Liver (tissue), 8 donors: ENCODE measurements at regions not wholly inside any gene's neighbourhood (a gene's known extent, or its start where the extent isn't known, plus 50 kb on each side); places are given as distances from the start of the nearest gene placed in this dataset.

Source experiments
- DNase-seq: peaks from one replicate; pipeline ENCODE4 v3.0.0-alpha.2; 2017; ENCODE audit warnings: low spot score
- H3K27ac ChIP-seq, 2 donors: one replicate each; pipeline ENCODE4 v1.7.0; 2013; ENCODE audit warnings: inconsistent platforms in 2 of 2, low read length in 2 of 2, control low read depth in 1 of 2, low read depth in 1 of 2, mild to moderate bottlenecking in 1 of 2
- H3K27me3 ChIP-seq, 4 donors: one replicate each; pipeline versions ENCODE4 v1.6.1 to v1.7.0; 2013; ENCODE audit warnings: low read length in 3 of 4, inconsistent platforms in 1 of 4, mild to moderate bottlenecking in 1 of 4, moderate library complexity in 1 of 4; ENCODE audit not compliant: control insufficient read depth in 4 of 4, insufficient read depth in 4 of 4
- H3K36me3 ChIP-seq, 4 donors: one replicate each; pipeline versions ENCODE4 v1.6.1 to v1.7.0; 2013; ENCODE audit warnings: low read length in 3 of 4, mild to moderate bottlenecking in 3 of 4, low read depth in 1 of 4, moderate library complexity in 1 of 4; ENCODE audit not compliant: control insufficient read depth in 4 of 4, insufficient read depth in 3 of 4
- H3K4me1 ChIP-seq, 4 donors: one replicate each; pipeline versions ENCODE4 v1.6.1 to v1.7.0; 2013; ENCODE audit warnings: low read length in 3 of 4, mild to moderate bottlenecking in 3 of 4, moderate library complexity in 1 of 4; ENCODE audit not compliant: control insufficient read depth in 4 of 4, insufficient read depth in 4 of 4
- H3K4me3 ChIP-seq, 3 donors: one replicate each; pipeline versions ENCODE4 v1.6.1 to v1.7.0; 2013; ENCODE audit warnings: low read length in 3 of 3, control low read depth in 1 of 3, low read depth in 1 of 3, mild to moderate bottlenecking in 1 of 3
- H3K9ac ChIP-seq, 2 donors: one replicate each; pipeline ENCODE4 v1.7.0; 2013; ENCODE audit warnings: low read length in 2 of 2, mild to moderate bottlenecking in 2 of 2, moderate library complexity in 2 of 2, control low read depth in 1 of 2, low read depth in 1 of 2
- H3K9me3 ChIP-seq, 4 donors: one replicate each; pipeline versions ENCODE4 v1.6.1 to v1.7.0; 2013; ENCODE audit warnings: low read length in 3 of 4; ENCODE audit not compliant: control insufficient read depth in 4 of 4
- ATF3 ChIP-seq: IDR thresholded peaks from 2 replicates; pipeline ENCODE4 v1.6.1; 2016; ENCODE audit warnings: antibody characterized with exemption
- EGR1 ChIP-seq, 2 donors: IDR thresholded peaks; 2 replicates each; pipeline ENCODE4 v1.6.1; 2016 to 2018; ENCODE audit warnings: antibody characterized with exemption in 2 of 2, low read depth in 2 of 2
- FOXA1 ChIP-seq: IDR thresholded peaks from 2 replicates; pipeline ENCODE4 v1.6.1; 2016; ENCODE audit warnings: antibody characterized with exemption
- FOXA2 ChIP-seq: IDR thresholded peaks from 2 replicates; pipeline ENCODE4 v1.6.1; 2016; ENCODE audit warnings: antibody characterized with exemption
- GABPA ChIP-seq, 2 donors: IDR thresholded peaks in 1 of 2; conservative IDR thresholded peaks in 1 of 2; 2 replicates each; pipeline ENCODE4 v1.6.1; 2016; ENCODE audit warnings: antibody characterized with exemption in 2 of 2, mild to moderate bottlenecking in 1 of 2, moderate library complexity in 1 of 2
- HNF4A ChIP-seq, 2 donors: conservative IDR thresholded peaks; 2 replicates each; pipeline ENCODE4 v1.6.1; 2016; ENCODE audit warnings: antibody characterized with exemption in 2 of 2, mild to moderate bottlenecking in 2 of 2
- HNF4G ChIP-seq: IDR thresholded peaks from 2 replicates; pipeline ENCODE4 v1.6.1; 2016; ENCODE audit warnings: antibody characterized with exemption
- JUND ChIP-seq, 2 donors: IDR thresholded peaks; 2 replicates each; pipeline ENCODE4 v1.6.1; 2016; ENCODE audit warnings: antibody characterized with exemption in 2 of 2
- MAX ChIP-seq: IDR thresholded peaks from 2 replicates; pipeline ENCODE4 v1.6.1; 2016; ENCODE audit warnings: antibody characterized with exemption
- NR2F2 ChIP-seq: IDR thresholded peaks from 2 replicates; pipeline ENCODE4 v1.6.1; 2016; ENCODE audit warnings: antibody characterized with exemption
- RAD21 ChIP-seq, 2 donors: IDR thresholded peaks; 2 replicates each; pipeline ENCODE4 v1.6.1; 2016; ENCODE audit warnings: antibody characterized with exemption in 2 of 2, mild to moderate bottlenecking in 2 of 2
- RXRA ChIP-seq, 2 donors: IDR thresholded peaks; 2 replicates each; pipeline ENCODE4 v1.6.1; 2017 to 2018; ENCODE audit warnings: antibody characterized with exemption in 2 of 2, mild to moderate bottlenecking in 1 of 2
- SP1 ChIP-seq: IDR thresholded peaks from 2 replicates; pipeline ENCODE4 v1.6.1; 2018; ENCODE audit warnings: antibody characterized with exemption, mild to moderate bottlenecking
- TAF1 ChIP-seq: conservative IDR thresholded peaks from 2 replicates; pipeline ENCODE4 v1.6.1; 2016; ENCODE audit warnings: antibody characterized with exemption, mild to moderate bottlenecking
- YY1 ChIP-seq: IDR thresholded peaks from 2 replicates; pipeline ENCODE4 v1.6.1; 2016; ENCODE audit warnings: antibody characterized with exemption, mild to moderate bottlenecking
- ZBTB33 ChIP-seq: IDR thresholded peaks from 2 replicates; pipeline ENCODE4 v1.6.1; 2016; ENCODE audit warnings: antibody characterized with exemption
- WGBS: extraction: QIAGEN DNeasy Blood & Tissue Kit; methylation state at CpG from one replicate; pipeline ENCODE4 v1.1.7; 2013; 5-methylcytosine and 5-hydroxymethylcytosine counted together
- TF ChIP-seq, protein P1 (sequence below): fragments of 150-350 bp; IDR thresholded peaks from 2 replicates; pipeline ENCODE4 v1.5.1; 2017; ENCODE audit warnings: improper control_type of control experiment, low read depth, low read length; ENCODE audit not compliant: missing input control
- TF ChIP-seq, protein P2 (sequence below): IDR thresholded peaks from 2 replicates; pipeline ENCODE4 v1.6.1; 2016; ENCODE audit warnings: antibody characterized with exemption, mild to moderate bottlenecking
- donor health status: healthy.
- donor health status: healthy.
- donor health status: healthy.
- donor health status: healthy.
- donor health status: healthy.

GRCh38 chr9:6152788-6153187 lies 62.8 kb upstream of the IL33 start:
- H3K36me3 ChIP-seq: no peaks in the 10 kb centered on the region
- no peak overlapping the region for H3K9ac ChIP-seq
- peaks cover 0 to 3% (median 0%) of the 10 kb centered on the region in 4 donors for H3K9me3 ChIP-seq
- no peak overlapping the region for H3K27ac ChIP-seq
- WGBS: 80% methylated on average over 4 of the region's 4 CpGs
- TF ChIP-seq TAF1 (no peak), RXRA (IDR thresholded peaks at IDR 0.05) (no peak), HNF4A (conservative IDR thresholded peaks at IDR 0.05) (no peak), HNF4G (no peak), FOXA2 (no peak), ZBTB33 (no peak), RAD21 (IDR thresholded peaks at IDR 0.05) (no peak), NR2F2 (no peak), FOXA1 (no peak), YY1 (no peak), JUND (IDR thresholded peaks at IDR 0.05) (no peak), EGR1 (IDR thresholded peaks at IDR 0.05; ENCODE audit: low read depth in 2 of 2) (no peak), ATF3 (no peak), SP1 (no peak), GABPA (IDR thresholded peaks at IDR 0.05 in 1 of 2, conservative IDR thresholded peaks at IDR 0.05 in 1 of 2) (no peak), MAX (no peak)
- TF ChIP-seq, protein P1, sequence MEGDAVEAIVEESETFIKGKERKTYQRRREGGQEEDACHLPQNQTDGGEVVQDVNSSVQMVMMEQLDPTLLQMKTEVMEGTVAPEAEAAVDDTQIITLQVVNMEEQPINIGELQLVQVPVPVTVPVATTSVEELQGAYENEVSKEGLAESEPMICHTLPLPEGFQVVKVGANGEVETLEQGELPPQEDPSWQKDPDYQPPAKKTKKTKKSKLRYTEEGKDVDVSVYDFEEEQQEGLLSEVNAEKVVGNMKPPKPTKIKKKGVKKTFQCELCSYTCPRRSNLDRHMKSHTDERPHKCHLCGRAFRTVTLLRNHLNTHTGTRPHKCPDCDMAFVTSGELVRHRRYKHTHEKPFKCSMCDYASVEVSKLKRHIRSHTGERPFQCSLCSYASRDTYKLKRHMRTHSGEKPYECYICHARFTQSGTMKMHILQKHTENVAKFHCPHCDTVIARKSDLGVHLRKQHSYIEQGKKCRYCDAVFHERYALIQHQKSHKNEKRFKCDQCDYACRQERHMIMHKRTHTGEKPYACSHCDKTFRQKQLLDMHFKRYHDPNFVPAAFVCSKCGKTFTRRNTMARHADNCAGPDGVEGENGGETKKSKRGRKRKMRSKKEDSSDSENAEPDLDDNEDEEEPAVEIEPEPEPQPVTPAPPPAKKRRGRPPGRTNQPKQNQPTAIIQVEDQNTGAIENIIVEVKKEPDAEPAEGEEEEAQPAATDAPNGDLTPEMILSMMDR: no peak
- TF ChIP-seq, protein P2, sequence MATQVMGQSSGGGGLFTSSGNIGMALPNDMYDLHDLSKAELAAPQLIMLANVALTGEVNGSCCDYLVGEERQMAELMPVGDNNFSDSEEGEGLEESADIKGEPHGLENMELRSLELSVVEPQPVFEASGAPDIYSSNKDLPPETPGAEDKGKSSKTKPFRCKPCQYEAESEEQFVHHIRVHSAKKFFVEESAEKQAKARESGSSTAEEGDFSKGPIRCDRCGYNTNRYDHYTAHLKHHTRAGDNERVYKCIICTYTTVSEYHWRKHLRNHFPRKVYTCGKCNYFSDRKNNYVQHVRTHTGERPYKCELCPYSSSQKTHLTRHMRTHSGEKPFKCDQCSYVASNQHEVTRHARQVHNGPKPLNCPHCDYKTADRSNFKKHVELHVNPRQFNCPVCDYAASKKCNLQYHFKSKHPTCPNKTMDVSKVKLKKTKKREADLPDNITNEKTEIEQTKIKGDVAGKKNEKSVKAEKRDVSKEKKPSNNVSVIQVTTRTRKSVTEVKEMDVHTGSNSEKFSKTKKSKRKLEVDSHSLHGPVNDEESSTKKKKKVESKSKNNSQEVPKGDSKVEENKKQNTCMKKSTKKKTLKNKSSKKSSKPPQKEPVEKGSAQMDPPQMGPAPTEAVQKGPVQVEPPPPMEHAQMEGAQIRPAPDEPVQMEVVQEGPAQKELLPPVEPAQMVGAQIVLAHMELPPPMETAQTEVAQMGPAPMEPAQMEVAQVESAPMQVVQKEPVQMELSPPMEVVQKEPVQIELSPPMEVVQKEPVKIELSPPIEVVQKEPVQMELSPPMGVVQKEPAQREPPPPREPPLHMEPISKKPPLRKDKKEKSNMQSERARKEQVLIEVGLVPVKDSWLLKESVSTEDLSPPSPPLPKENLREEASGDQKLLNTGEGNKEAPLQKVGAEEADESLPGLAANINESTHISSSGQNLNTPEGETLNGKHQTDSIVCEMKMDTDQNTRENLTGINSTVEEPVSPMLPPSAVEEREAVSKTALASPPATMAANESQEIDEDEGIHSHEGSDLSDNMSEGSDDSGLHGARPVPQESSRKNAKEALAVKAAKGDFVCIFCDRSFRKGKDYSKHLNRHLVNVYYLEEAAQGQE: no peak
- no peaks in the 10 kb centered on the region for H3K27me3 ChIP-seq
- H3K4me1 ChIP-seq: no peaks in the 10 kb centered on the region
- no peak for DNase-seq
- no peak overlapping the region for H3K4me3 ChIP-seq

DNA sequence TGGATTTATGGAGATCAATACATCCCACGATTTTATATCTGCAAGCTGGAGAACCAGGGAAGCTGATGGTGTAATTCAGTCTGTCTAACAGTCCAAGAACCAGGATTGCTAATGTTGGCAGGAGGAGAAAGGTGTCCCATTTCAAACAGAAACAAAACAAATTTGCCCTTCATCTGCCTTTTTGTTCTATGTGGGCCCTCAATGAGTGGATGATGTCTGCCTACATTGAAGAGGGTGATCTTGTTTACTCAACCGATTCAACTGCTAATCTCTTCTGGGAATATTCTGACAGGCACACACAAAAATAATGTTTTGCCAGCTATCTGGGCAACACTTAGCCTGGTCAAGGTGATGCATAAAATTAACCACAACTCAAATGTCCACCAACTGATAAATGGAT lies 65.1 kb upstream of the IL33 start:
- H3K27ac ChIP-seq: no peak overlapping the region
- H3K9ac ChIP-seq: no peak overlapping the region
- no peaks in the 10 kb centered on the region for H3K4me1 ChIP-seq
- no peaks in the 10 kb centered on the region for H3K27me3 ChIP-seq
- TF ChIP-seq GABPA (IDR thresholded peaks at IDR 0.05 in 1 of 2, conservative IDR thresholded peaks at IDR 0.05 in 1 of 2) (no peak), RXRA (IDR thresholded peaks at IDR 0.05) (peak in 1 of 2 donors; percentile 21), FOXA2 (peak; percentile 59), HNF4A (conservative IDR thresholded peaks at IDR 0.05) (peak; percentile 25 to 45), MAX (no peak), EGR1 (IDR thresholded peaks at IDR 0.05; ENCODE audit: low read depth in 2 of 2) (no peak), JUND (IDR thresholded peaks at IDR 0.05) (no peak), SP1 (no peak)
- H3K36me3 ChIP-seq: no peaks in the 10 kb centered on the region
- DNase-seq: no peak
- H3K4me3 ChIP-seq: no peak overlapping the region
- H3K9me3 ChIP-seq: peaks cover 0 to 3% (median 0%) of the 10 kb centered on the region in 4 donors
- 54% methylated on average over 2 of the region's 2 CpGs for WGBS
